IMR-90 (cell line): ENCODE measurements at regions not wholly inside any gene's neighbourhood (a gene's known extent, or its start where the extent isn't known, plus 50 kb on each side); places are given as distances from the start of the nearest gene placed in this dataset.

Experiments used
- ATAC-seq: fragments of 200-7000 bp; cut with Tn5 transposase; 2 replicates; pipeline ENCODE4 v1.9.1; 2020; ENCODE audit warnings: low read depth, mild to moderate bottlenecking, moderate library complexity
- BruUV-seq: library from RNA; stranded (reverse); fragments of 400-500 nt; replicated peaks from 2 replicates; lab custom pipeline; 2021; lab: Mats Ljungman, UMichigan
- CTCF ChIA-PET: fragments of 300-600 bp; formaldehyde crosslinking; extraction: SDS; loops from one replicate; lab custom pipeline; 2021; ENCODE audit warnings: antibody characterized with exemption; lab: Yijun Ruan, JAX
- POLR2A ChIA-PET: fragments of 300-600 bp; sonication (Branson Sonifier 250); formaldehyde crosslinking; loops from one replicate; lab custom pipeline; 2022; ENCODE audit warnings: antibody characterized with exemption; ENCODE audit not compliant: unreplicated experiment; lab: Charles Lee
- DNase-seq: peaks from one replicate; pipeline ENCODE4 v3.0.0; 2013
- H2AFZ ChIP-seq: replicated peaks from 2 replicates; pipeline ENCODE3; 2013; ENCODE audit warnings: low read length, mild to moderate bottlenecking; ENCODE audit not compliant: poor library complexity
- H2AK5ac ChIP-seq: 2 replicates; pipeline ENCODE4 v1.6.1; 2013; ENCODE audit warnings: low read depth, low read length, inconsistent platforms
- H2AK9ac ChIP-seq: replicated peaks from 2 replicates; pipeline ENCODE3; 2013; ENCODE audit warnings: mild to moderate bottlenecking, low read depth, low read length, moderate library complexity; ENCODE audit not compliant: poor library complexity
- H2BK120ac ChIP-seq: 2 replicates; pipeline ENCODE4 v1.6.1; 2013; ENCODE audit warnings: low read depth, low read length, inconsistent platforms
- H2BK15ac ChIP-seq: 3 replicates; pipeline ENCODE4 v1.6.1; 2013; ENCODE audit warnings: low read depth, low read length, inconsistent platforms
- H2BK20ac ChIP-seq: 2 replicates; pipeline ENCODE4 v1.6.1; 2013; ENCODE audit warnings: low read depth, mild to moderate bottlenecking, inconsistent platforms, low read length, moderate library complexity
- H2BK5ac ChIP-seq: 2 replicates; pipeline ENCODE4 v1.6.1; 2013; ENCODE audit warnings: mild to moderate bottlenecking, low read depth, low read length, inconsistent platforms; ENCODE audit not compliant: poor library complexity, severe bottlenecking
- H3K14ac ChIP-seq: replicated peaks from 2 replicates; pipeline ENCODE4 v1.6.1; 2013; ENCODE audit warnings: low read depth, low read length, inconsistent platforms
- H3K18ac ChIP-seq: 2 replicates; pipeline ENCODE4 v1.6.1; 2013; ENCODE audit warnings: low read depth, low read length, control low read depth
- H3K23ac ChIP-seq: 2 replicates; pipeline ENCODE4 v1.6.1; 2013; ENCODE audit warnings: low read depth, low read length, inconsistent platforms
- H3K27ac ChIP-seq: 2 replicates; pipeline ENCODE4 v1.5.1; 2013; ENCODE audit warnings: mild to moderate bottlenecking, control low read depth, low read length; ENCODE audit not compliant: insufficient read depth
- H3K27me3 ChIP-seq: 2 replicates; pipeline ENCODE4 v1.6.1; 2013; ENCODE audit warnings: low read length; ENCODE audit not compliant: control insufficient read depth, insufficient read depth
- H3K36me3 ChIP-seq: 2 replicates; pipeline ENCODE4 v1.6.1; 2013; ENCODE audit warnings: low read length, mixed read lengths; ENCODE audit not compliant: control insufficient read depth, insufficient read depth
- H3K4ac ChIP-seq: 2 replicates; pipeline ENCODE4 v1.6.1; 2013; ENCODE audit warnings: low read depth, low read length, inconsistent platforms
- H3K4me1 ChIP-seq: 2 replicates; pipeline ENCODE4 v1.6.1; 2013; ENCODE audit warnings: low read length, mixed read lengths; ENCODE audit not compliant: control insufficient read depth, insufficient read depth
- H3K4me2 ChIP-seq: 2 replicates; pipeline ENCODE4 v1.6.1; 2013; ENCODE audit warnings: low read depth, mild to moderate bottlenecking, control low read depth, low read length, moderate library complexity
- H3K4me3 ChIP-seq: 2 replicates; pipeline ENCODE4 v1.5.1; 2013; ENCODE audit warnings: low read depth, mild to moderate bottlenecking, control low read depth, low read length, moderate library complexity; ENCODE audit not compliant: insufficient read depth
- H3K56ac ChIP-seq: 2 replicates; pipeline ENCODE4 v1.6.1; 2013; ENCODE audit warnings: low read length, inconsistent platforms; ENCODE audit not compliant: insufficient read depth; ENCODE audit errors: extremely low read depth
- H3K79me1 ChIP-seq, 2 experiments: 2 replicates each; pipeline ENCODE4 v1.6.1; 2013; ENCODE audit warnings: low read length in 2 of 2, inconsistent platforms in 1 of 2, low read depth in 1 of 2
- H3K9ac ChIP-seq: 2 replicates; pipeline ENCODE4 v1.6.1; 2013; ENCODE audit warnings: low read depth, low read length, control low read depth
- H3K9me1 ChIP-seq: 2 replicates; pipeline ENCODE4 v1.6.1; 2013; ENCODE audit warnings: low read length, inconsistent platforms; ENCODE audit not compliant: insufficient read depth
- H3K9me3 ChIP-seq: 2 replicates; pipeline ENCODE4 v1.6.1; 2013; ENCODE audit warnings: low read length; ENCODE audit not compliant: control insufficient read depth, insufficient read depth
- H4K20me1 ChIP-seq: 2 replicates; pipeline ENCODE4 v1.6.1; 2013; ENCODE audit warnings: low read length, inconsistent platforms; ENCODE audit not compliant: insufficient read depth
- H4K5ac ChIP-seq: 2 replicates; pipeline ENCODE4 v1.6.1; 2013; ENCODE audit warnings: mild to moderate bottlenecking, low read depth, low read length, control low read depth
- H4K8ac ChIP-seq, 2 experiments: 2 replicates each; pipeline ENCODE4 v1.6.1; 2013; ENCODE audit warnings: low read depth in 2 of 2, low read length in 2 of 2, control low read depth in 1 of 2, inconsistent platforms in 1 of 2
- H4K91ac ChIP-seq: 2 replicates; pipeline ENCODE4 v1.6.1; 2013; ENCODE audit warnings: low read depth, low read length, inconsistent platforms; ENCODE audit not compliant: insufficient read depth
- BHLHE40 ChIP-seq: fragments of 150-350 bp; IDR thresholded peaks from 2 replicates; pipeline ENCODE4 v1.6.1; 2016; ENCODE audit warnings: mild to moderate bottlenecking, low read depth, low read length
- CEBPB ChIP-seq: IDR thresholded peaks from 2 replicates; pipeline ENCODE4 v1.6.1; 2012; ENCODE audit warnings: low read depth, low read length, improper control_type of control experiment
- CHD1 ChIP-seq: IDR thresholded peaks from 2 replicates; pipeline ENCODE4 v1.6.1; 2012; ENCODE audit warnings: low read depth, low read length, improper control_type of control experiment
- CTCF ChIP-seq: conservative IDR thresholded peaks from 2 replicates; pipeline ENCODE4 v1.5.1; 2012; ENCODE audit warnings: mild to moderate bottlenecking, low read depth, low read length, improper control_type of control experiment
- ELK1 ChIP-seq: fragments of 150-350 bp; IDR thresholded peaks from 2 replicates; pipeline ENCODE4 v1.6.1; 2016; ENCODE audit warnings: low read depth, mild to moderate bottlenecking, low read length, moderate library complexity, borderline replicate concordance
- FOS ChIP-seq: fragments of 150-350 bp; IDR thresholded peaks from 2 replicates; pipeline ENCODE4 v1.6.1; 2016; ENCODE audit warnings: low read depth, low read length
- MAFK ChIP-seq: IDR thresholded peaks from 2 replicates; pipeline ENCODE4 v1.6.1; 2012; ENCODE audit warnings: low read depth, low read length, improper control_type of control experiment
- MAZ ChIP-seq: IDR thresholded peaks from 2 replicates; pipeline ENCODE4 v1.6.1; 2012; ENCODE audit warnings: low read depth, mild to moderate bottlenecking, low read length, improper control_type of control experiment, moderate library complexity, borderline replicate concordance
- MXI1 ChIP-seq: IDR thresholded peaks from 2 replicates; pipeline ENCODE4 v1.6.1; 2012; ENCODE audit warnings: low read depth, mild to moderate bottlenecking, low read length, moderate library complexity, borderline replicate concordance
- NFE2L2 ChIP-seq: fragments of 150-350 bp; IDR thresholded peaks from 2 replicates; pipeline ENCODE4 v1.6.1; 2016; ENCODE audit warnings: low read depth, mild to moderate bottlenecking, low read length
- POLR2A ChIP-seq: IDR thresholded peaks from 2 replicates; pipeline ENCODE4 v1.6.1; 2012; ENCODE audit warnings: mild to moderate bottlenecking, low read depth, low read length
- RAD21 ChIP-seq: IDR thresholded peaks from 2 replicates; pipeline ENCODE4 v1.6.1; 2012; ENCODE audit warnings: low read length, improper control_type of control experiment
- RCOR1 ChIP-seq: IDR thresholded peaks from 2 replicates; pipeline ENCODE4 v1.6.1; 2012; ENCODE audit warnings: mild to moderate bottlenecking, low read length, improper control_type of control experiment; ENCODE audit not compliant: insufficient replicate concordance
- RFX5 ChIP-seq: IDR thresholded peaks from 2 replicates; pipeline ENCODE4 v1.8.0; 2012; ENCODE audit warnings: low read depth, mild to moderate bottlenecking, low read length, moderate library complexity
- SMC3 ChIP-seq: fragments of 150-350 bp; IDR thresholded peaks from 2 replicates; pipeline ENCODE4 v1.6.1; 2016; ENCODE audit warnings: low read depth, mild to moderate bottlenecking, antibody characterized with exemption, low read length, moderate library complexity
- USF2 ChIP-seq: fragments of 150-350 bp; IDR thresholded peaks from 2 replicates; pipeline ENCODE4 v1.6.1; 2017; ENCODE audit warnings: mild to moderate bottlenecking, antibody characterized with exemption, low read length, low read depth
- WGBS, 2 experiments: methylation state at CpG; one replicate each; pipeline versions ENCODE4 v1.1.5 to v1.1.7; 2013; ENCODE audit warnings: missing lambda C conversion rate in 2 of 2; ENCODE audit not compliant: insufficient read length in 1 of 2; ENCODE audit errors: extremely low coverage in 2 of 2; 5-methylcytosine and 5-hydroxymethylcytosine counted together
- dilution Hi-C: fragments of 300-500 bp; cut with HindIII; formaldehyde crosslinking; loops from one replicate; pipeline ENCODE4 v1.14.3; 2018; ENCODE audit warnings: low sequenced_read_pairs; ENCODE audit not compliant: unreplicated experiment
- in situ Hi-C: fragments of 300-500 bp; cut with MboI; formaldehyde crosslinking; loops from 3 replicates; pipeline ENCODE4 v1.14.3; 2019; ENCODE audit warnings: low sequenced_read_pairs, inconsistent platforms, mixed read lengths
- intact Hi-C: fragments of 100-400 bp; cut with micrococcal nuclease; formaldehyde crosslinking; loops from 2 replicates; pipeline ENCODE4 v1.10.0; 2022

GRCh38 chr6:170144571-170145271 is 146.2 kb downstream of the DLL1 start:
- H3K9me1 ChIP-seq = no peaks in the 10 kb centered on the region
- no peak overlapping the region for H3K4me3 ChIP-seq
- peaks cover 26% of the 10 kb centered on the region for H3K9me3 ChIP-seq
- no peaks in the 10 kb centered on the region for H3K79me1 ChIP-seq
- in situ Hi-C loops (no loop called here), dilution Hi-C loops (no loop called here), intact Hi-C loops (no loop called here)
- no peak overlapping the region for H4K8ac ChIP-seq
- no peak overlapping the region for H3K18ac ChIP-seq
- POLR2A ChIA-PET = no interaction called here
- WGBS, 2 experiments = no CpG with 5 or more reads among the region's 4 CpGs
- H2BK15ac ChIP-seq = no peak overlapping the region
- no peaks in the 10 kb centered on the region for H3K4me1 ChIP-seq
- H2BK5ac ChIP-seq = no peak overlapping the region
- H4K91ac ChIP-seq = no peak overlapping the region
- no peak overlapping the region for H2AK9ac ChIP-seq
- H3K4me2 ChIP-seq = no peak overlapping the region
- no peak overlapping the region for H3K23ac ChIP-seq
- H3K14ac ChIP-seq = no peak overlapping the region
- no peak overlapping the region for H2AK5ac ChIP-seq
- H3K27ac ChIP-seq = no peak overlapping the region
- no peak overlapping the region for H2AFZ ChIP-seq
- H2BK20ac ChIP-seq = no peak overlapping the region
- no peak overlapping the region for H3K56ac ChIP-seq
- DNase-seq (no peak), ATAC-seq (no peak)
- no peak overlapping the region for H3K4ac ChIP-seq
- H2BK120ac ChIP-seq = no peak overlapping the region
- H4K5ac ChIP-seq = no peak overlapping the region
- no peaks in the 10 kb centered on the region for H3K36me3 ChIP-seq
- CTCF ChIA-PET = no interaction called here
- H4K20me1 ChIP-seq = no peaks in the 10 kb centered on the region
- H3K9ac ChIP-seq = no peak overlapping the region
- H3K27me3 ChIP-seq = no peaks in the 10 kb centered on the region
- no TSS peak for BruUV-seq
- no peak for TF ChIP-seq NFE2L2
- no peak for TF ChIP-seq CHD1
- no peak for TF ChIP-seq MAFK
- no peak for TF ChIP-seq CEBPB
- no peak for TF ChIP-seq MAZ
- no peak for TF ChIP-seq FOS
- no peak for TF ChIP-seq BHLHE40
- TF ChIP-seq ELK1 = no peak
- no peak for TF ChIP-seq POLR2A
- no peak for TF ChIP-seq RAD21
- no peak for TF ChIP-seq CTCF
- TF ChIP-seq USF2 = no peak
- no peak for TF ChIP-seq SMC3
- no peak for TF ChIP-seq RFX5
- no peak for TF ChIP-seq MXI1
- TF ChIP-seq RCOR1 = no peak
